GM21423 (cell line): ENCODE measurements at regions not wholly inside any gene's neighbourhood (a gene's known extent, or its start where the extent isn't known, plus 50 kb on each side); places are given as distances from the start of the nearest gene placed in this dataset.
"Not testable (repeated sequence)": the region's sequence is repeated elsewhere in the genome, so short reads cannot be mapped to it uniquely, and the experiment has no call there.

Experiments
- ATAC-seq: cut with Tn5 transposase; IDR thresholded peaks from one replicate; pipeline ENCODE4 v1.9.1; 2021; ENCODE audit warnings: mild to moderate bottlenecking, moderate library complexity; ENCODE audit not compliant: unreplicated experiment

- not testable (repeated sequence) for ATAC-seq
These were observed 970.6 kb downstream of the NR2F1-AS1 start for GRCh38 chr5:92610435-92610834.

GRCh38 chr5:92605591-92605990 lies 975.4 kb downstream of the NR2F1-AS1 start:
- ATAC-seq: no peak

- ATAC-seq: no peak
These were observed 981.7 kb downstream of the NR2F1-AS1 start for GRCh38 chr5:92599217-92599810.

GRCh38 chr5:92594031-92594430 lies 987.0 kb downstream of the NR2F1-AS1 start:
- ATAC-seq: no peak

- ATAC-seq: no peak
These were observed 992.1 kb downstream of the NR2F1-AS1 start for GRCh38 chr5:92588876-92589275.

- no peak for ATAC-seq
These were observed 999.3 kb downstream of the NR2F1-AS1 start for GRCh38 chr5:92581690-92582089.

GRCh38 chr5:92581249-92581648 lies 999.8 kb downstream of the NR2F1-AS1 start:
- no peak for ATAC-seq

- ATAC-seq: no peak
These were observed 1000.2 kb downstream of the NR2F1-AS1 start for GRCh38 chr5:92580814-92581213.

GRCh38 chr5:92574023-92574422 lies 1007.0 kb downstream of the NR2F1-AS1 start:
- ATAC-seq: no peak

- no peak for ATAC-seq
These were observed 1012.5 kb downstream of the NR2F1-AS1 start for GRCh38 chr5:92568522-92568921.

GRCh38 chr5:92567831-92568450 lies 1013.1 kb downstream of the NR2F1-AS1 start:
- no peak for ATAC-seq

GRCh38 chr5:92566113-92566786 lies 1014.8 kb downstream of the NR2F1-AS1 start:
- ATAC-seq: no peak

GRCh38 chr5:92565673-92566072 lies 1015.3 kb downstream of the NR2F1-AS1 start:
- no peak for ATAC-seq

- no peak for ATAC-seq
These were observed 1019.0 kb downstream of the NR2F1-AS1 start for GRCh38 chr5:92562065-92562464.

GRCh38 chr5:92561411-92561959 lies 1019.5 kb downstream of the NR2F1-AS1 start:
- ATAC-seq: no peak

- ATAC-seq: no peak
These were observed 1020.2 kb downstream of the NR2F1-AS1 start for GRCh38 chr5:92560698-92561401.

GRCh38 chr5:92559781-92560180 lies 1021.2 kb downstream of the NR2F1-AS1 start:
- ATAC-seq: no peak

GRCh38 chr5:92559331-92559730 lies 1021.7 kb downstream of the NR2F1-AS1 start:
- no peak for ATAC-seq

- no peak for ATAC-seq
These were observed 1024.3 kb downstream of the NR2F1-AS1 start for GRCh38 chr5:92556747-92557146.

GRCh38 chr5:92554447-92555085 lies 1026.5 kb downstream of the NR2F1-AS1 start:
- ATAC-seq: no peak

- ATAC-seq: no peak
These were observed 1027.7 kb downstream of the NR2F1-AS1 start for GRCh38 chr5:92553326-92553725.
